GM12878 (cell line): ENCODE measurements at regions not wholly inside any gene's neighbourhood (a gene's known extent, or its start where the extent isn't known, plus 50 kb on each side); places are given as distances from the start of the nearest gene placed in this dataset.

ENCODE experiments used
- ASH2L ChIP-seq: fragments of 300-600, 200-600 bp; sonication (generic); IDR thresholded peaks from 2 replicates; pipeline ENCODE4 v1.6.1; 2017; ENCODE audit warnings: low read depth, mild to moderate bottlenecking, borderline replicate concordance
- BACH1 ChIP-seq: fragments of 450-650 bp; IDR thresholded peaks from 2 replicates; pipeline ENCODE4 v1.6.1; 2017; ENCODE audit warnings: mild to moderate bottlenecking, borderline replicate concordance
- BCL3 ChIP-seq: IDR thresholded peaks from 2 replicates; pipeline ENCODE4 v1.6.1; 2011; ENCODE audit warnings: borderline replicate concordance, low read depth, mild to moderate bottlenecking, moderate library complexity, low read length; ENCODE audit not compliant: insufficient read depth, poor library complexity, severe bottlenecking
- CTCF ChIP-seq, 3 experiments: IDR thresholded peaks in 2 of 3; conservative IDR thresholded peaks in 1 of 3; 2 replicates each; pipeline ENCODE4 v1.5.1; 2011; ENCODE audit warnings: low read depth in 3 of 3, low read length in 3 of 3, mild to moderate bottlenecking in 3 of 3, control low read depth in 2 of 3, moderate library complexity in 2 of 3, inconsistent platforms in 1 of 3, mixed read lengths in 1 of 3; ENCODE audit not compliant: control insufficient read depth in 2 of 3, insufficient read depth in 1 of 3; ENCODE audit errors: extremely low read depth in 1 of 3
- GABPA ChIP-seq: IDR thresholded peaks from 2 replicates; pipeline ENCODE4 v1.6.1; 2014; ENCODE audit warnings: antibody characterized with exemption, low read depth, mild to moderate bottlenecking, inconsistent platforms
- IRF3 ChIP-seq: fragments of 450-650 bp; IDR thresholded peaks from 2 replicates; pipeline ENCODE4 v1.6.1; 2014; ENCODE audit warnings: mild to moderate bottlenecking
- IRF4 ChIP-seq: IDR thresholded peaks from 2 replicates; pipeline ENCODE4 v1.6.1; 2011; ENCODE audit warnings: low read depth, low read length
- JUND ChIP-seq: IDR thresholded peaks from 2 replicates; pipeline ENCODE4 v1.6.1; 2012; ENCODE audit warnings: low read depth, mild to moderate bottlenecking, low read length, improper control_type of control experiment, moderate library complexity
- KLF5 ChIP-seq: fragments of 450-650 bp; IDR thresholded peaks from 2 replicates; pipeline ENCODE4 v1.6.1; 2014; ENCODE audit warnings: mild to moderate bottlenecking; ENCODE audit not compliant: partially characterized antibody
- MTA3 ChIP-seq: IDR thresholded peaks from 2 replicates; pipeline ENCODE4 v1.6.1; 2012; ENCODE audit warnings: low read length, inconsistent platforms, borderline replicate concordance
- MYC ChIP-seq: IDR thresholded peaks from 2 replicates; pipeline ENCODE4 v1.6.1; 2011; ENCODE audit warnings: mild to moderate bottlenecking, low read length, moderate library complexity, inconsistent platforms; ENCODE audit not compliant: insufficient read depth, insufficient replicate concordance, insufficient read length, severe bottlenecking
- NFYB ChIP-seq: IDR thresholded peaks from 2 replicates; pipeline ENCODE4 v1.6.1; 2011; ENCODE audit warnings: low read depth, mild to moderate bottlenecking, low read length, improper control_type of control experiment, moderate library complexity; ENCODE audit not compliant: insufficient read depth
- NKRF ChIP-seq: fragments of 450-650 bp; conservative IDR thresholded peaks from 2 replicates; pipeline ENCODE4 v1.6.1; 2017; ENCODE audit warnings: mild to moderate bottlenecking, moderate library complexity
- SRF ChIP-seq, 2 experiments: IDR thresholded peaks; 2 replicates each; pipeline ENCODE4 v1.6.1; 2011; ENCODE audit warnings: low read depth in 2 of 2, low read length in 2 of 2, mild to moderate bottlenecking in 1 of 2, moderate library complexity in 1 of 2
- TBL1XR1 ChIP-seq: IDR thresholded peaks from 2 replicates; pipeline ENCODE4 v1.6.1; 2012; ENCODE audit warnings: low read depth, low read length, improper control_type of control experiment
- WRNIP1 ChIP-seq: IDR thresholded peaks from 2 replicates; pipeline ENCODE4 v1.6.1; 2011; ENCODE audit warnings: low read depth, low read length, improper control_type of control experiment, borderline replicate concordance
- ZBTB11 ChIP-seq: fragments of 450-650 bp; formaldehyde crosslinking; IDR thresholded peaks from 2 replicates; pipeline ENCODE4 v1.5.0; 2022; ENCODE audit warnings: mild to moderate bottlenecking, missing genetic modification characterization
- ZNF24 ChIP-seq: fragments of 450-650 bp; IDR thresholded peaks from 2 replicates; pipeline ENCODE4 v1.6.1; 2017; ENCODE audit warnings: antibody characterized with exemption, mild to moderate bottlenecking
- ZZZ3 ChIP-seq: IDR thresholded peaks from 2 replicates; pipeline ENCODE4 v1.6.1; 2011; ENCODE audit warnings: low read depth; ENCODE audit not compliant: control insufficient read depth, insufficient read length

- TF ChIP-seq ZBTB11 (CRISPR knock-in tag) (no peak), JUND (no peak), ZZZ3 (no peak), BCL3 (no peak), MTA3 (no peak), MYC (no peak), TBL1XR1 (no peak), CTCF (IDR thresholded peaks at IDR 0.05 in 2 of 3, conservative IDR thresholded peaks at IDR 0.05 in 1 of 3; ENCODE audit: control insufficient read depth in 2 of 3, extremely low read depth in 1 of 3, insufficient read depth in 1 of 3, low read depth in 3 of 3, low read length in 3 of 3) (no peak), WRNIP1 (no peak), NFYB (no peak), IRF4 (0 out of 2 replicates have a peak, but pooled peaks have one; percentile 37), KLF5 (no peak), ASH2L (no peak), SRF (IDR thresholded peaks at IDR 0.05; ENCODE audit: low read depth in 2 of 2, low read length in 2 of 2) (no peak), IRF3 (no peak), NKRF (no peak; the same call in 1 of the 2 replicates), ZNF24 (no peak), GABPA (no peak), BACH1 (0 out of 2 replicates have a peak, but pooled peaks have one; percentile 15)
Measured at GRCh38 chr20:53839423-53840176, 230.8 kb downstream of the BCAS1 start (continued).
